ENCODE measurements at regions not wholly inside any gene's neighbourhood (a gene's known extent, or its start where the extent isn't known, plus 50 kb on each side); places are given as distances from the start of the nearest gene placed in this dataset.

DNA sequence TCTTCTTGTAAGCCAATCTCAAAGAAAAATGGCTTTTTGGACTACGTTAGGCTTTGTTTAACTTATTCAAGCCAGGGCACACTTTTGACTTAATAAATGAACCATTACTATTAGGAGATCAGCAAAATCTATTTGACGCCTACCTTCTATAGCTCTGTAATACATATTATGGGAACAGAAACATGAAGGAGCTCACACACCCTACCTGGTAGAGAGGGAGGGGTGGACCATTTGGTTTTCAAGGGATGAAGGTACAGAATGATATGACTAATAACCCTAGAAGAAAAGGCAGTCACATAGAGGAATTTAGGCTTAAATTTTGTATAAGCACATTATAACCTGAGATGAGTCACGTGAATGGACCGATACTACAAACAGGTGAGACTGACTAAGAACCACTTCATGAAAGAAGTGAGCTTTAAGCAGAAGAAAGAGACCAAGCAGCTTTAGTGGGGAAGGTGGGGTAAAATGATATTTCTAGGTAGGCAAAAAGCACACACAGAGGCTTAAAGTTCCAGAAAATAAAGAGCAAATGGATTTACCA is 106.8 kb upstream of the CTTNBP2 start:
- WGBS, 2 donors, result 53 to 64% methylated on average over 4 of the region's 4 CpGs
- no peak for FAIRE-seq

DNA sequence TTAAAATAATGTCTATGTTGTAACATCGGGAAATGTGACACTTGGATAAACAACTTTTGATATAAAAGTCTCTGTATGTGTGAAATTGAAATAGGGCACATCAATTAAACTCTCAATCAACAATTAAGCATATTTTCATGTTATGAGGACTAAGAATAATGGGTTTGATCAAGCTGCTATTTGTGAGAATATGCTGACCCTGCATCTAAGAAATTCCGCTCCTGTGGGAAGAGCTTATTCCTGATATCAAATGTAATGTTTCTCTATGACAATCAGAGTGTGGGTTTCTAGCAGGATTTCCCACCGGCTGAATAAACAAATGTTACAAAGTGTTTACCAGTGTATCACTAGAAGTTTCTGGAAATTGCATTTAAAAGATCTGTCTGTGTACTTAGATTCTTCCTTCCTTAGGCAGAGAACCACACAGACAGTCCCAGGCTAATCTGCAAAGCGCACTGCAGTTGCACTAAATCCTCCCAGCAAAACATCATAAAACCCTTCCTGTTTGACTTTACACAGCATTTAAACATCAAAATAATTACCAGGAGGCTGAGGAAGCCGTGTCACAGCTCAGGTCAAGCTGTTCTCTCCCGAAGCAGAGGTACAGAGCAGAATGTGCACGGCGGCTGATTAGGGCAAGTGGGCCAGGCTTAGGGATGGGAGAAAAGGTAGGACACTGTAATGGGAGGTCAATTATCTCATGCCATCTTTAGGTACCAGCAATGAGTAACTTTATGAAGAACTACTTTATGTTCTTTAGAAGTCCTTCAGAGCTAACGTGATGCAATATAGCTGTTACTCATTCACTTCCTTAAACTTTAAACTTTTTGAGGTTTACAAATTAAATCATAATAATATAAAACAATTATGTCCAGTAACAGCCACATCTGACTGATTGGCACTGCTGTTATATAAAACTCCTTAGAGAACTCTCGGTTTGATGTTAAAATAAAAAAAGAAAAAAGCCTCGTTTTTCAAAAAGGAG is 109.1 kb upstream of the CTTNBP2 start:
- Histone ChIP-seq H3K4me1 (peaks cover 0 to 3% (median 0%) of the 10 kb centered on the region in 3 donors), H3K9me3 (no peaks in the 10 kb centered on the region), H3K36me3 (no peaks in the 10 kb centered on the region), H3K27ac (no peak overlapping the region), H3K4me3 (no peak overlapping the region), H3K27me3 (no peaks in the 10 kb centered on the region)
- no peak for TF ChIP-seq CTCF (IDR thresholded peaks at IDR 0.05)
- FAIRE-seq, result no peak
- no peak for DNase-seq
- 41 to 44% methylated on average over 11 of the region's 11 CpGs for WGBS, 2 donors
- ATAC-seq, result peak in 1 of 4 donors; percentile 30
- intact Hi-C loops (cut with DNase I), result no loop called here

More for the DNA sequence above, 106.8 kb upstream of the CTTNBP2 start:
- TF ChIP-seq CTCF (IDR thresholded peaks at IDR 0.05), result no peak
- Histone ChIP-seq H3K27ac (no peak overlapping the region), H3K27me3 (no peaks in the 10 kb centered on the region), H3K4me3 (no peak overlapping the region), H3K4me1 (peaks cover 0 to 3% (median 0%) of the 10 kb centered on the region in 3 donors), H3K36me3 (no peaks in the 10 kb centered on the region), H3K9me3 (no peaks in the 10 kb centered on the region)
- intact Hi-C loops (cut with DNase I), result no loop called here
- DNase-seq, result no peak
- no peak for ATAC-seq

GRCh38 chr7:117986645-117987269 is 113.5 kb upstream of the CTTNBP2 start:
- intact Hi-C loops (cut with DNase I), result no loop called here
- H3K27ac ChIP-seq, result no peak overlapping the region
- H3K4me3 ChIP-seq, result no peak overlapping the region
- H3K27me3 ChIP-seq, result no peaks in the 10 kb centered on the region
- ATAC-seq (peak in 3 of 4 donors; percentile 43 to 55 (median 44)), DNase-seq (peak in 1 of 6 donors; percentile 20), FAIRE-seq (no peak)
- no peaks in the 10 kb centered on the region for H3K36me3 ChIP-seq
- no peak for TF ChIP-seq CTCF (IDR thresholded peaks at IDR 0.05)
- no peaks in the 10 kb centered on the region for H3K9me3 ChIP-seq
- 59 to 66% methylated on average over 2 of the region's 2 CpGs for WGBS, 2 donors
- H3K4me1 ChIP-seq, result no peaks in the 10 kb centered on the region

- H3K4me3 ChIP-seq, result no peak overlapping the region
- FAIRE-seq (no peak), ATAC-seq (no peak), DNase-seq (no peak)
- H3K4me1 ChIP-seq, result no peaks in the 10 kb centered on the region
- H3K9me3 ChIP-seq, result no peaks in the 10 kb centered on the region
- no peak overlapping the region for H3K27ac ChIP-seq
- no peaks in the 10 kb centered on the region for H3K36me3 ChIP-seq
- no peak for TF ChIP-seq CTCF (IDR thresholded peaks at IDR 0.05)
- H3K27me3 ChIP-seq, result no peaks in the 10 kb centered on the region
- intact Hi-C loops (cut with DNase I), result no loop called here
Measured at GRCh38 chr7:117990834-117991233, 117.6 kb upstream of the CTTNBP2 start.
